Vagina (tissue), 2 donors: ENCODE measurements at regions not wholly inside any gene's neighbourhood (a gene's known extent, or its start where the extent isn't known, plus 50 kb on each side); places are given as distances from the start of the nearest gene placed in this dataset.

Experiments used
- DNase-seq, 2 donors: peaks; one replicate each; pipeline ENCODE4 v3.0.0-alpha.2; 2017; ENCODE audit errors: extremely low spot score in 2 of 2
- H3K27ac ChIP-seq: fragments of 200-600 bp; sonication (generic); one replicate; pipeline ENCODE4 v1.5.1; 2019
- H3K27me3 ChIP-seq: fragments of 200-600 bp; sonication (generic); one replicate; pipeline ENCODE4 v1.5.1; 2019
- H3K36me3 ChIP-seq, 2 donors: fragments of 200-600 bp; sonication (generic); one replicate each; pipeline ENCODE4 v1.5.1; 2017 to 2019
- H3K4me1 ChIP-seq: fragments of 200-600 bp; sonication (generic); one replicate; pipeline ENCODE4 v1.5.1; 2019
- H3K4me3 ChIP-seq, 2 donors: fragments of 200-600 bp; sonication (generic); 1 replicate in 1 of 2; 2 replicates in 1 of 2; pipeline ENCODE4 v1.5.1; 2016 to 2019
- H3K9me3 ChIP-seq: fragments of 200-600 bp; sonication (generic); one replicate; pipeline ENCODE4 v1.5.1; 2019
- CTCF ChIP-seq, 3 experiments: fragments of 450-650 bp in 2 of 3; fragments of 200-600 bp in 1 of 3; sonication (generic) in 1 of 3; IDR thresholded peaks; one replicate each; pipeline ENCODE4 v1.5.1; 2017 to 2019; ENCODE audit warnings: antibody characterized with exemption in 3 of 3, mild to moderate bottlenecking in 2 of 3, moderate library complexity in 2 of 3
- POLR2A ChIP-seq, 2 donors: fragments of 450-650 bp; IDR thresholded peaks; one replicate each; pipeline ENCODE4 v1.6.1; 2017; ENCODE audit warnings: antibody characterized with exemption in 2 of 2, mild to moderate bottlenecking in 2 of 2, moderate library complexity in 2 of 2
- POLR2AphosphoS5 ChIP-seq, 2 donors: sonication (generic); formaldehyde crosslinking; IDR thresholded peaks; one replicate each; pipeline ENCODE4 v1.9.0; 2017; ENCODE audit warnings: antibody characterized with exemption in 2 of 2, mild to moderate bottlenecking in 2 of 2, low read depth in 1 of 2; ENCODE audit not compliant: insufficient read depth in 1 of 2
- intact Hi-C: fragments of 100-400 bp; cut with DNase I; formaldehyde crosslinking; loops from one replicate; pipeline ENCODE4 v1.15.1; 2023

GRCh38 chr3:159824333-159824732 is 164.3 kb upstream of the IL12A start:
- Histone ChIP-seq H3K4me1 (peaks cover 21% of the 10 kb centered on the region), H3K36me3 (no peaks in the 10 kb centered on the region), H3K4me3 (no peak overlapping the region), H3K9me3 (no peaks in the 10 kb centered on the region), H3K27ac (no peak overlapping the region), H3K27me3 (no peaks in the 10 kb centered on the region)
- intact Hi-C loops = loop anchor here (5.0 kb wide), 1 partner anchor 567 kb away; no protein-coding TSS in a partner anchor
- DNase-seq = no peak
- TF ChIP-seq POLR2AphosphoS5 (IDR thresholded peaks at IDR 0.05; ENCODE audit: insufficient read depth in 1 of 2, low read depth in 1 of 2) (peak in 1 of 2 donors; percentile 37), CTCF (IDR thresholded peaks at IDR 0.05) (no peak), POLR2A (IDR thresholded peaks at IDR 0.05) (no peak)

- no peak for TF ChIP-seq POLR2AphosphoS5 (IDR thresholded peaks at IDR 0.05; ENCODE audit: insufficient read depth in 1 of 2, low read depth in 1 of 2)
- no peak for TF ChIP-seq POLR2A (IDR thresholded peaks at IDR 0.05)
- no peak for TF ChIP-seq CTCF (IDR thresholded peaks at IDR 0.05)
- Histone ChIP-seq H3K4me3 (no peak overlapping the region), H3K36me3 (no peaks in the 10 kb centered on the region), H3K27me3 (no peaks in the 10 kb centered on the region), H3K4me1 (peaks cover 29% of the 10 kb centered on the region), H3K27ac (no peak overlapping the region), H3K9me3 (no peaks in the 10 kb centered on the region)
- DNase-seq = no peak
- intact Hi-C loops = no loop called here
Observed at GRCh38 chr3:159825216-159825854, 163.3 kb upstream of the IL12A start.

- Histone ChIP-seq H3K9me3 (no peaks in the 10 kb centered on the region), H3K27me3 (no peaks in the 10 kb centered on the region), H3K36me3 (no peaks in the 10 kb centered on the region), H3K4me3 (no peak overlapping the region), H3K4me1 (peaks cover 36% of the 10 kb centered on the region), H3K27ac (no peak overlapping the region)
- no peak for DNase-seq
- intact Hi-C loops = no loop called here
- peak in 2 of 3 experiments; percentile 2 to 63 for TF ChIP-seq CTCF (IDR thresholded peaks at IDR 0.05)
- TF ChIP-seq POLR2AphosphoS5 (IDR thresholded peaks at IDR 0.05; ENCODE audit: insufficient read depth in 1 of 2, low read depth in 1 of 2) = peak in 1 of 2 donors; percentile 25
- TF ChIP-seq POLR2A (IDR thresholded peaks at IDR 0.05) = no peak
Observed at GRCh38 chr3:159828542-159828943, 160.1 kb upstream of the IL12A start.

DNA sequence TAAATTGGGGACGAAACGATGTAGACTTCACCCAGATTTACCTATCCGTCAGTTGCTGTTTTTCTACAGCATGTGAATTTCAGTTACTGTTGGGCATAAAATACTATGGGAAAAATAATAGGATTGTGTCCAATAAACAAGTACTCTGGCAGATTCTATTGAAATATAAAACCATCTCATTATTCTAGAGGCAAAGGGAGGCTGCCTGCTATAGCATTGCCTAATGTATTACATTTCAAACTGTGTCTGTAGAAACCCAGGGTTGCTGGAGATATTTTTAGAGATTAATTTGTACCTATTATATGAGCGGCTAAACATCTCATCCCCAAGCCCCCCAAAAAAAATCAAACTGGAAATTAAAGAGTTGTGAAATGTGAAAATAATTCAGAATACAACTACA is 159.6 kb upstream of the IL12A start:
- no peak overlapping the region for H3K4me3 ChIP-seq

More for the DNA sequence above, 159.6 kb upstream of the IL12A start:
- TF ChIP-seq CTCF (IDR thresholded peaks at IDR 0.05) (no peak), POLR2AphosphoS5 (IDR thresholded peaks at IDR 0.05; ENCODE audit: insufficient read depth in 1 of 2, low read depth in 1 of 2) (no peak), POLR2A (IDR thresholded peaks at IDR 0.05) (no peak)
- H3K27ac ChIP-seq = peak overlapping the region; percentile 1
- H3K9me3 ChIP-seq = no peaks in the 10 kb centered on the region
- intact Hi-C loops = no loop called here
- no peaks in the 10 kb centered on the region for H3K36me3 ChIP-seq
- H3K27me3 ChIP-seq = no peaks in the 10 kb centered on the region
- H3K4me1 ChIP-seq = peaks cover 31% of the 10 kb centered on the region
- no peak for DNase-seq
